SK-N-MC (cell line): ENCODE measurements at regions not wholly inside any gene's neighbourhood (a gene's known extent, or its start where the extent isn't known, plus 50 kb on each side); places are given as distances from the start of the nearest gene placed in this dataset.

ENCODE experiments used
- DNase-seq: peaks from one replicate; pipeline ENCODE4 v3.0.0-alpha.2; 2011; ENCODE audit warnings: low read depth, low spot score
- H3K27ac ChIP-seq: fragments of 200-600 bp; sonication (generic); 2 replicates; pipeline ENCODE4 v1.5.1; 2016; ENCODE audit warnings: mixed run types
- H3K36me3 ChIP-seq: fragments of 200-600 bp; sonication (generic); 2 replicates; pipeline ENCODE4 v1.6.1; 2017; ENCODE audit warnings: antibody characterized with exemption, low read length, mixed read lengths; ENCODE audit not compliant: insufficient read depth
- H3K4me3 ChIP-seq: fragments of 200-600 bp; sonication (generic); 2 replicates; pipeline ENCODE4 v1.5.1; 2016
- H3K9ac ChIP-seq: fragments of 200-600 bp; sonication (generic); 2 replicates; pipeline ENCODE4 v1.8.0; 2017; ENCODE audit warnings: mixed run types, mixed read lengths; ENCODE audit not compliant: insufficient read length
- H3K9me3 ChIP-seq: fragments of 200-600 bp; sonication (generic); 2 replicates; pipeline ENCODE4 v1.6.1; 2017; ENCODE audit warnings: low read depth, mild to moderate bottlenecking, antibody characterized with exemption, low read length, moderate library complexity, mixed read lengths
- EZH2 ChIP-seq: fragments of 200-600 bp; sonication (generic); IDR thresholded peaks from one replicate; pipeline ENCODE4 v1.6.1; 2017; ENCODE audit warnings: antibody characterized with exemption
- FOXP2 ChIP-seq: optimal IDR thresholded peaks from 2 replicates; pipeline ENCODE3; 2011; ENCODE audit warnings: mild to moderate bottlenecking, moderate library complexity; ENCODE audit not compliant: insufficient read depth; ENCODE audit errors: extremely low read length, control extremely low read depth
- POLR2AphosphoS5 ChIP-seq: IDR thresholded peaks from 2 replicates; pipeline ENCODE4 v1.6.1; 2012; ENCODE audit warnings: mild to moderate bottlenecking, low read depth, low read length, borderline replicate concordance

DNA sequence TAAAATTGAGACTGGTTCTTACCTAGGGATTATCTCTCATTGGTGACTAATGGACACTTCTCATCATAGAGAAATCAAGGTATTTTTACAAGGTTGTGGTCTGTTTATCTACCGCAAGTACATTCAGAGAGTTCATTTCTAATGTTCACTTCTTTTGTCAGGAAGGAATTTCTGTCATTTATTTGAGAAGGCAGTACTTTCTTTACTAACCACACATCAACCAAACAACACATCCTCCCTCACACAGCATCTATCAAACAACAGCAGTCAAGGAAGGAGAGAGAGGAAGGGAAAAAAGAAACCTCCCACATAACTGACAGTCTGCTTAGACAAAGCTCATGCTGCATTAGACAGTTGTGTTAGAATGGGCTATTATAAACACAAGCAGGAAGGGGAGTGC lies 182.3 kb upstream of the KLF12 start:
- no peaks in the 10 kb centered on the region for H3K9me3 ChIP-seq
- H3K9ac ChIP-seq: no peak overlapping the region
- no peak overlapping the region for H3K27ac ChIP-seq
- DNase-seq: no peak
- H3K36me3 ChIP-seq: no peaks in the 10 kb centered on the region
- no peak for TF ChIP-seq EZH2
- no peak for TF ChIP-seq POLR2AphosphoS5
- TF ChIP-seq FOXP2: no peak
- H3K4me3 ChIP-seq: no peak overlapping the region

- H3K9me3 ChIP-seq: no peaks in the 10 kb centered on the region
- peak; percentile 22 for DNase-seq
- TF ChIP-seq POLR2AphosphoS5 (no peak), FOXP2 (no peak), EZH2 (no peak)
- H3K36me3 ChIP-seq: no peaks in the 10 kb centered on the region
- no peak overlapping the region for H3K9ac ChIP-seq
- H3K27ac ChIP-seq: no peak overlapping the region
- no peak overlapping the region for H3K4me3 ChIP-seq
These were observed 172.3 kb upstream of the KLF12 start for GRCh38 chr13:74306496-74306895.

GRCh38 chr13:74305876-74306275 lies 171.7 kb upstream of the KLF12 start:
- TF ChIP-seq POLR2AphosphoS5 (no peak), EZH2 (no peak), FOXP2 (no peak)
- no peak overlapping the region for H3K27ac ChIP-seq
- H3K9me3 ChIP-seq: no peaks in the 10 kb centered on the region
- no peaks in the 10 kb centered on the region for H3K36me3 ChIP-seq
- H3K4me3 ChIP-seq: no peak overlapping the region
- no peak for DNase-seq
- H3K9ac ChIP-seq: no peak overlapping the region

DNA sequence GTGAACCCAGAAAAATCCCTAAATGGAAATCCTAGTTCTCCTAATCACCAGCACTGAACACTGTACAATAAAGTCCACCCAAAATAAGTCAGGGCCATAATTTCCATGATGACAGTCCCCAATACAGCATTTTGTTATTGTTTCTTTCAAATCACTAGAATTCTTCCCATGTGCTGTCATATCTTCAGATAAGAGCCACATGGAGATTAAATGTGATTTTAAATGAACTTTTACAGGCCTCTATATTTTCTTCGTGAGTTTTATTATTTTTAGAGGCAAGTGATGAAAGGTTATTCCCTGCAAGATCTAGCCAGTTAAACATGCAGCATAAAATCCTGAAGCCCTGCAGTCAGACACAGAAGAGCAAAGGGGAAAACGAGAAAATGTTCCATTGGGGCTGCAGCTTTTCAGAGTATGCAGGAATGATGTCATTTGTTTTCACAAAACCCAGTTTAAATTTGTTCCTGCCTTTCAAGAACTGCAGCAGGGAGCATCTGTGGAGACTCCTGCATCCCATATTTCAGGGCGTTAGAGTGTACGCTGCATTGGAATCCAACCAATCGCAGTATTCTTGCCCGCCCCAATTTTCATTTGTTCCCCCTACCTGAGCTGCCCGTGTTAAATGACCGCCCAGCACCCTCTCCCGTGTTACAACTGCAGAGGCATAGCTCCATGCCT lies 167.2 kb upstream of the KLF12 start:
- Histone ChIP-seq H3K9me3 (no peaks in the 10 kb centered on the region), H3K9ac (no peak overlapping the region), H3K36me3 (no peaks in the 10 kb centered on the region), H3K27ac (no peak overlapping the region), H3K4me3 (no peak overlapping the region)
- TF ChIP-seq FOXP2: no peak
- TF ChIP-seq EZH2: no peak
- TF ChIP-seq POLR2AphosphoS5: no peak
- DNase-seq: no peak

- Histone ChIP-seq H3K36me3 (no peaks in the 10 kb centered on the region), H3K27ac (no peak overlapping the region), H3K4me3 (no peak overlapping the region), H3K9ac (no peak overlapping the region), H3K9me3 (no peaks in the 10 kb centered on the region)
- TF ChIP-seq EZH2 (no peak), POLR2AphosphoS5 (no peak), FOXP2 (no peak)
- DNase-seq: no peak
These were observed 166.0 kb upstream of the KLF12 start for GRCh38 chr13:74300162-74300561.

DNA sequence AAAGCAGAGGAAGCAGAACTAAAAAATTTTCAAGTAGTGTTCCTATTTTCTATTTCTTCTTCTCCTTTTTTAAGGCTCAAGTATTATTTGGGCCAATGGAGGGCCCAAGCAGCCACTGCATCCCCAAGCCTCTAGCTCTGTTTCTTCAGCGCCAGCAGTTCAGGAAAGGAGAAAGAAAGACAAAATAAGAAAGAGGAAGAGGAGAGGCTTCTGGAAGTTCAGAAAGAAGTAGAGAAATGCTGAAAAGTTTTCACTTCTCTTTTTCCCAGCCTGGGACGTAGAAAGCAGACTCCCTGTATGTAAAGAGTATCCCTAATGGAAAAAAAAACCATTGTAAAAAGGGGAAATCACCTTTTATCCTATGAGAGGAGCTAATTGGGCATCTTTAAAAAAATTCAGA lies 165.5 kb upstream of the KLF12 start:
- H3K27ac ChIP-seq: no peak overlapping the region
- H3K9me3 ChIP-seq: no peaks in the 10 kb centered on the region
- no peak for TF ChIP-seq EZH2
- H3K36me3 ChIP-seq: no peaks in the 10 kb centered on the region
- DNase-seq: no peak
- H3K4me3 ChIP-seq: no peak overlapping the region
- H3K9ac ChIP-seq: no peak overlapping the region

DNA sequence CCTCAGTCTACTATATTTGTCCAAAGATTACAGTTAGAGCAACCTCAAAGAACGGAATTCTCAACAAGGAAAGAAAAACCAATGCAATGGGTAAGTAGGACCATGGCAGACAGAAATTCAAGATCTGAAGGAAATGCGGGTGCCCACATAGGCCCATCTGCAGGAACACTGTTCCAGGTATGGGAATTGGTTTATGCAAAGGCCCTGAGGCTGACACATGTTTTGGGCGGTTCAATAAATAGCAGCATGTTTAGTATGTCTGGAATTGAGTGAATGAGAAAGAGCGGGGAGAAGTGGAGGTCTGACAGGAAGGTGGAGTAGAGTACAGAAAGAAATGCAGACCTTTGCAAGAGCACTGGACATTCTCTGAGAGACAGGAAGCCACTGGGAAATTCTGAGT lies 164.7 kb upstream of the KLF12 start:
- no peak overlapping the region for H3K9ac ChIP-seq
- no peaks in the 10 kb centered on the region for H3K9me3 ChIP-seq
- no peak overlapping the region for H3K4me3 ChIP-seq
- TF ChIP-seq EZH2: no peak
- TF ChIP-seq POLR2AphosphoS5: no peak
- TF ChIP-seq FOXP2: no peak
- DNase-seq: no peak
- no peaks in the 10 kb centered on the region for H3K36me3 ChIP-seq
- no peak overlapping the region for H3K27ac ChIP-seq

GRCh38 chr13:74289861-74290773 lies 155.9 kb upstream of the KLF12 start:
- TF ChIP-seq FOXP2 (no peak), POLR2AphosphoS5 (no peak), EZH2 (no peak)
- no peaks in the 10 kb centered on the region for H3K9me3 ChIP-seq
- no peaks in the 10 kb centered on the region for H3K36me3 ChIP-seq
- no peak overlapping the region for H3K4me3 ChIP-seq
- H3K9ac ChIP-seq: no peak overlapping the region
- DNase-seq: no peak
- no peak overlapping the region for H3K27ac ChIP-seq
